Suprapubic skin (tissue), 4 donors: ENCODE measurements at regions not wholly inside any gene's neighbourhood (a gene's known extent, or its start where the extent isn't known, plus 50 kb on each side); places are given as distances from the start of the nearest gene placed in this dataset.

ENCODE experiments used
- DNase-seq, 2 donors: peaks; one replicate each; pipeline ENCODE4 v3.0.0-alpha.2; 2019; ENCODE audit warnings: low spot score in 2 of 2
- H3K27ac ChIP-seq: fragments of 200-600 bp; sonication (generic); one replicate; pipeline ENCODE4 v1.5.1; 2019
- H3K27me3 ChIP-seq: fragments of 200-600 bp; sonication (generic); one replicate; pipeline ENCODE4 v1.5.1; 2019
- H3K36me3 ChIP-seq: fragments of 200-600 bp; sonication (generic); one replicate; pipeline ENCODE4 v1.5.1; 2019
- H3K4me1 ChIP-seq: fragments of 200-600 bp; sonication (generic); one replicate; pipeline ENCODE4 v1.5.1; 2019
- H3K4me3 ChIP-seq: fragments of 200-600 bp; sonication (generic); one replicate; pipeline ENCODE4 v1.5.1; 2019; ENCODE audit warnings: mild to moderate bottlenecking
- H3K9me3 ChIP-seq: fragments of 200-600 bp; sonication (generic); one replicate; pipeline ENCODE4 v1.5.1; 2019
- EP300 ChIP-seq: sonication (generic); formaldehyde crosslinking; IDR thresholded peaks from one replicate; pipeline ENCODE4 v1.6.1; 2017; ENCODE audit warnings: antibody characterized with exemption
- POLR2A ChIP-seq, 2 donors: fragments of 450-650 bp; IDR thresholded peaks; one replicate each; pipeline ENCODE4 v1.6.1; 2017; ENCODE audit warnings: antibody characterized with exemption in 2 of 2, mild to moderate bottlenecking in 2 of 2, moderate library complexity in 2 of 2
- POLR2AphosphoS5 ChIP-seq, 3 donors: sonication (generic); formaldehyde crosslinking; IDR thresholded peaks; one replicate each; pipeline ENCODE4 v1.6.1; 2017; ENCODE audit warnings: antibody characterized with exemption in 3 of 3
- WGBS: methylation state at CpG from one replicate; pipeline ENCODE4 v1.1.5; 2018; 5-methylcytosine and 5-hydroxymethylcytosine counted together
- TF ChIP-seq, protein P1 (sequence below), 2 donors: fragments of 200-600 bp in 1 of 2; fragments of 450-650 bp in 1 of 2; sonication (generic) in 1 of 2; IDR thresholded peaks; one replicate each; pipeline ENCODE4 v1.5.1; 2016 to 2019; ENCODE audit warnings: antibody characterized with exemption in 2 of 2, mild to moderate bottlenecking in 1 of 2, moderate library complexity in 1 of 2

DNA sequence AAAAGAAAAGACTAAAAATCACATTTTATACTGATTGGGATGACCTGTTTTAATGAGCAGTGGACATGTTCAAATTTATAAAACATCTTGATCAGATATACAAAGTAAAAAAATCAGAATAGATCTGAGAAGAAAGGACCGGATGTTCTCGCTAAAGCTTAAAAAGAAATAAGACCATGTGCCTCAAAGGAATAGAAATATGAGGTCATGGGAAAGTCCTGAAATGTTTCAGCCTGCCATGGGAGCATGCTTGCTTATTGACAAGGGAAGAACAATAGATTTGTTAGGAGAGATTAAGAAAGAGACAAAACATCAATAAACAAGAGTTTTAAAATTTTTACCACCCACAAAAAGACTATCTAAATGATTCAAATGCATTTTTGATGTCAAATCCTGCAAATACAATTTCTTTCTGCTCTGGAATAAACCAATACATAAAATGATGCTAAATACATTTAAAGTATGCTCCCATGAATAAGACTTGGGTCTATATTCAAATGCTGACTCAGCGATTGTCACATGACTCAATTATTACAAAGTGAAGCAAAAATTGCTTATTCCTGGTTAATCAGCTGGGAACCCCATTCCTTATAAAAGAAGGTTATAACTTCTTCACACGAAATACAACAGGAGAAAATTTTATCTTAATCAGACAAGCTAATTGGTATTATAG lies 633.9 kb upstream of the PKDCC start:
- WGBS = 52% methylated on average over 4 of the region's 4 CpGs
- no peak overlapping the region for H3K4me3 ChIP-seq
- H3K36me3 ChIP-seq = no peaks in the 10 kb centered on the region
- H3K27ac ChIP-seq = no peak overlapping the region
- no peak for TF ChIP-seq EP300
- no peak for TF ChIP-seq POLR2A (IDR thresholded peaks at IDR 0.05)
- no peak for TF ChIP-seq POLR2AphosphoS5 (IDR thresholded peaks at IDR 0.05)
- TF ChIP-seq, protein P1, sequence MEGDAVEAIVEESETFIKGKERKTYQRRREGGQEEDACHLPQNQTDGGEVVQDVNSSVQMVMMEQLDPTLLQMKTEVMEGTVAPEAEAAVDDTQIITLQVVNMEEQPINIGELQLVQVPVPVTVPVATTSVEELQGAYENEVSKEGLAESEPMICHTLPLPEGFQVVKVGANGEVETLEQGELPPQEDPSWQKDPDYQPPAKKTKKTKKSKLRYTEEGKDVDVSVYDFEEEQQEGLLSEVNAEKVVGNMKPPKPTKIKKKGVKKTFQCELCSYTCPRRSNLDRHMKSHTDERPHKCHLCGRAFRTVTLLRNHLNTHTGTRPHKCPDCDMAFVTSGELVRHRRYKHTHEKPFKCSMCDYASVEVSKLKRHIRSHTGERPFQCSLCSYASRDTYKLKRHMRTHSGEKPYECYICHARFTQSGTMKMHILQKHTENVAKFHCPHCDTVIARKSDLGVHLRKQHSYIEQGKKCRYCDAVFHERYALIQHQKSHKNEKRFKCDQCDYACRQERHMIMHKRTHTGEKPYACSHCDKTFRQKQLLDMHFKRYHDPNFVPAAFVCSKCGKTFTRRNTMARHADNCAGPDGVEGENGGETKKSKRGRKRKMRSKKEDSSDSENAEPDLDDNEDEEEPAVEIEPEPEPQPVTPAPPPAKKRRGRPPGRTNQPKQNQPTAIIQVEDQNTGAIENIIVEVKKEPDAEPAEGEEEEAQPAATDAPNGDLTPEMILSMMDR (IDR thresholded peaks at IDR 0.05) = no peak
- DNase-seq = no peak
- H3K4me1 ChIP-seq = no peaks in the 10 kb centered on the region
- H3K27me3 ChIP-seq = no peaks in the 10 kb centered on the region
- H3K9me3 ChIP-seq = no peaks in the 10 kb centered on the region

DNA sequence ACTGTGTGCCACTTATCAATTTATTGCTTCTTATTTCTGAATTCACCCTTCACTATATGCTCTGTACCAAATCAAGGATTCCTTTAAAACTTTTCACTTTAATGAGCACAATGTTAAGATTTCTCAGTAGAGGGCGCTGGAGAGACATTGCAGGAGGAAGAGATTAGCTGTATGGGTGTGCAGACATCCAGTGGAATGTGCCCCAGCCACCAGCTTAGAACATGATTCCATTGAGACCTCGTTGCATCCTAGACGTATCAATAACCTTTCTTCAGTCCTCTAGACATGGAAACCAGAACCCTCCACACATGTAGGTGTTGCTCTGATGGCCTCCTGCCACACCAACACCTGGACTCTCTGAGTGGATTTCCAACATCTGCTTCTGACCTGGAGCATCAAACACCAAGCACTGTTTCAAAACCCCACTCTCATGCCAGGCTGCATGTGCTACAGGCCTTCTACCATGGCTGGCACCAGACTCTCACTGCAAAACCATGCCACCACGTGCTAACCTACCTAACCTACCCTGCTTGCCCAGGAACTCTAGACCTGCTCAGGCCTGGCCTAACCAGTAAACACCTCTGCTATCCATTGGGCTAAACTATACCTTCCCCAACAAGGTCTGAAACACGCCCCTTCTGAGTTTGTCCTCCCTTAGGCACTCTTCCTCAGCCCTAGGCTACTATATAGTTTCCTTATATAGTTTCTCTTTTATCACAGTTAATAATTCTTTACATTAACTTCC lies 633.2 kb upstream of the PKDCC start:
- TF ChIP-seq, protein P1 (IDR thresholded peaks at IDR 0.05) = peak in 1 of 2 donors; percentile 26
- no peak for TF ChIP-seq POLR2AphosphoS5 (IDR thresholded peaks at IDR 0.05)
- no peak for TF ChIP-seq EP300
- H3K36me3 ChIP-seq = no peaks in the 10 kb centered on the region
- H3K4me3 ChIP-seq = no peak overlapping the region
- no peak overlapping the region for H3K27ac ChIP-seq
- 57% methylated on average over 4 of the region's 5 CpGs for WGBS
- no peaks in the 10 kb centered on the region for H3K27me3 ChIP-seq
- DNase-seq = no peak
- H3K4me1 ChIP-seq = no peaks in the 10 kb centered on the region
- no peaks in the 10 kb centered on the region for H3K9me3 ChIP-seq

GRCh38 chr2:41417511-41417910 lies 630.3 kb upstream of the PKDCC start:
- no peaks in the 10 kb centered on the region for H3K9me3 ChIP-seq
- H3K36me3 ChIP-seq = no peaks in the 10 kb centered on the region
- DNase-seq = no peak
- H3K27me3 ChIP-seq = no peaks in the 10 kb centered on the region
- no peak overlapping the region for H3K4me3 ChIP-seq
- TF ChIP-seq, protein P1 (IDR thresholded peaks at IDR 0.05) = no peak
- TF ChIP-seq POLR2AphosphoS5 (IDR thresholded peaks at IDR 0.05) = no peak
- TF ChIP-seq POLR2A (IDR thresholded peaks at IDR 0.05) = no peak
- TF ChIP-seq EP300 = no peak
- no peaks in the 10 kb centered on the region for H3K4me1 ChIP-seq
- 31% methylated on average over 1 of the region's 1 CpG for WGBS
- H3K27ac ChIP-seq = no peak overlapping the region

- TF ChIP-seq POLR2AphosphoS5 (IDR thresholded peaks at IDR 0.05) = no peak
- TF ChIP-seq, protein P1 (IDR thresholded peaks at IDR 0.05) = no peak
- TF ChIP-seq POLR2A (IDR thresholded peaks at IDR 0.05) = no peak
- no peak for TF ChIP-seq EP300
- WGBS = 78% methylated on average over 3 of the region's 3 CpGs
Measured at GRCh38 chr2:41420219-41420618, 627.6 kb upstream of the PKDCC start.

GRCh38 chr2:41420872-41421271 lies 626.9 kb upstream of the PKDCC start:
- no peak for TF ChIP-seq POLR2A (IDR thresholded peaks at IDR 0.05)
- TF ChIP-seq, protein P1 (IDR thresholded peaks at IDR 0.05) = no peak
- no peak for TF ChIP-seq POLR2AphosphoS5 (IDR thresholded peaks at IDR 0.05)
- no peak for TF ChIP-seq EP300
- no peaks in the 10 kb centered on the region for H3K9me3 ChIP-seq
- H3K4me3 ChIP-seq = no peak overlapping the region
- 74% methylated on average over 1 of the region's 1 CpG for WGBS
- H3K27me3 ChIP-seq = no peaks in the 10 kb centered on the region
- H3K4me1 ChIP-seq = no peaks in the 10 kb centered on the region
- no peak for DNase-seq
- H3K27ac ChIP-seq = no peak overlapping the region
- H3K36me3 ChIP-seq = no peaks in the 10 kb centered on the region

More at GRCh38 chr2:41420219-41420618, 627.6 kb upstream of the PKDCC start:
- Histone ChIP-seq H3K9me3 (no peaks in the 10 kb centered on the region), H3K27ac (no peak overlapping the region), H3K36me3 (no peaks in the 10 kb centered on the region), H3K4me1 (no peaks in the 10 kb centered on the region), H3K27me3 (no peaks in the 10 kb centered on the region), H3K4me3 (no peak overlapping the region)
- no peak for DNase-seq
